Stimulated activated CD4-positive, alpha-beta T cell treated with anti-CD3 and anti-CD28 coated beads, Interleukin-15, amount 100 ng/mL, for 1 hour (primary cell): ENCODE measurements at regions not wholly inside any gene's neighbourhood (a gene's known extent, or its start where the extent isn't known, plus 50 kb on each side); places are given as distances from the start of the nearest gene placed in this dataset.

Source experiments
- DNase-seq, 2 donors: peaks; one replicate each; pipeline ENCODE4 v3.0.0-alpha.2; 2020; ENCODE audit warnings: low read depth in 1 of 2, low spot score in 1 of 2

- DNase-seq, result no peak
Measured at GRCh38 chr9:21561502-21561901, 79.4 kb upstream of the IFNE start.

GRCh38 chr9:21564175-21564574 lies 82.1 kb upstream of the IFNE start:
- no peak for DNase-seq

- no peak for DNase-seq
Measured at GRCh38 chr9:21565155-21565554, 83.0 kb upstream of the IFNE start.

GRCh38 chr9:21567926-21568325 lies 85.8 kb upstream of the IFNE start:
- no peak for DNase-seq

GRCh38 chr9:21568484-21568883 lies 86.4 kb upstream of the IFNE start:
- no peak for DNase-seq

GRCh38 chr9:21569721-21570120 lies 87.6 kb upstream of the IFNE start:
- DNase-seq, result no peak

GRCh38 chr9:21570643-21571275 lies 88.6 kb upstream of the IFNE start:
- DNase-seq, result no peak

- no peak for DNase-seq
Measured at GRCh38 chr9:21574261-21574660, 92.1 kb upstream of the IFNE start.

GRCh38 chr9:21576331-21577189 lies 94.4 kb upstream of the IFNE start:
- peak in 1 of 2 donors; percentile 5 for DNase-seq

- no peak for DNase-seq
Measured at GRCh38 chr9:21579247-21579671, 97.1 kb upstream of the IFNE start.

GRCh38 chr9:21579743-21580142 lies 97.6 kb upstream of the IFNE start:
- no peak for DNase-seq

- no peak for DNase-seq
Measured at GRCh38 chr9:21580636-21581378, 98.7 kb upstream of the IFNE start.

- no peak for DNase-seq
Measured at GRCh38 chr9:21583628-21584377, 101.7 kb upstream of the IFNE start.

- DNase-seq, result no peak
Measured at GRCh38 chr9:21584890-21585289, 102.8 kb upstream of the IFNE start.

- DNase-seq, result no peak
Measured at GRCh38 chr9:21585756-21586752, 103.9 kb upstream of the IFNE start.

- no peak for DNase-seq
Measured at GRCh38 chr9:21589344-21590056, 107.4 kb upstream of the IFNE start.

GRCh38 chr9:21590058-21590996 lies 108.2 kb upstream of the IFNE start:
- no peak for DNase-seq
